ENCODE measurements at regions not wholly inside any gene's neighbourhood (a gene's known extent, or its start where the extent isn't known, plus 50 kb on each side); places are given as distances from the start of the nearest gene placed in this dataset.
"Not testable (repeated sequence)": the region's sequence is repeated elsewhere in the genome, so short reads cannot be mapped to it uniquely, and the experiment has no call there.

DNA sequence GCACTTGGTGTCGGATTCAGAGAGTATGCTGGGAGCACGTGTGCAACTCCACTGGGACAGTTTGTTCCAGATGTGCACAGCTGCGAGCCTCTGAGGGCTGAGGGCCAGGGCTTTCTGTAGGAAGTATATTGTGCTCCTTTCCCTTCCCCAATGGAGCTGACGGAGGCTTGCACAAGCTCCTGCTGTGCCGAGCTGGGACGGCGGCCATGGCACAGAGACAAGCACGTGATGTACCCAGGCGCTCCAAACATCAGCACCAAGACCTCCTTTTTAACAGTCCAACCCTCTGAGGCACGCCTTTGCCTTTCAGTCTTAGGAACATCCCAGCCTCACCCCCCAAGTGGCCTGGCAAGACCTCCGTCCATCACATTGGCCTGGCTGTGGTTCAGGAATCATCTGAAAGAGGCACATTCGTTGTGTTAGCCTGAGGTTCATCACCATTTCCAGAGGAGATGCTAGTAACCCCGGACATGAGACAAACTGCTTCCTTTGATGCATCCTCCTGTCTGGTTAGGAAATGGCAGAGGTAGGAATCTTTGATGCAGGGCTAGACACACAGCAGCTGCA, 339.2 kb upstream of the KAZN start:
- DNase-seq (ENCODE audit: low spot score) = peak; percentile 98

- no peak for DNase-seq (ENCODE audit: low spot score)
Measured at GRCh38 chr1:14260480-14260879, 338.0 kb upstream of the KAZN start.

DNA sequence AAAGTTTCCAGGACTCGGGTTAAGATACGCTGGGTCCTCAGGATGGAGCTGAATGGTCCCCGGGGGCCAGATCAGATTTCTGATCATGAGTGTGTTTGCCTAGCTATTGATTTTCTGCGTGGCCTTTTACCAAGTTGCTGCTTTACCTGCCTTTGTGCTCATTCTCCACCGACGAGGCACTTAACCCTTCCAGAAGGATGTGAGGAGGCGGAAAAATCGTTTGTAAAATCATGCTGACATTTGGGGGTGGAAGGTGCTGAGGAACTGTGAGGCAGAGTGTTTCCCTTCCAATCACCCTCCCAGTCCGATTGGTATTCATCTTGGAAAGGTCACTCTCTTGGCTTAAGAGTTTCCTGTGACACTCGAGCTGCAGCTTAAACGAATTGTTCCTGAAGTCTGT, 337.1 kb upstream of the KAZN start:
- DNase-seq (ENCODE audit: low spot score) = no peak

DNA sequence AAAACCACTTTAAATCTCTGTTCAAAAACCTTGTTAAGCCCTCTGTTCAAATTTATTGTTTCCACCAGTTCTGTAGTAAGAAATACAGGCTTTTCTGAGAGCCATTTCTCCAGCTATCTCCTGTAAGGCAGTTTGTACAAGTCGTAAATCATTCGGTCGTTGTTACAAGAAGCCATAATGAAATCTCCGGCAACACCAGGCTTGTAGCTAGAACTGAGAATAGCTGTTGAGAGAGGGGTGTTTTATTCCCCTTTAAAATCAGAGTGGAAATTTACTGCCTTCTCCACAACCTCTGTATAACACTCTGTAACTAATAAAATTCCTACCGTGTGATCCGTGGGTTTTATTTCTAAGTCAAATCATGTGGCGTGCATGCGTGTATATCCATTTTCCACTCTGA, 335.8 kb upstream of the KAZN start:
- DNase-seq (ENCODE audit: low spot score) = no peak

GRCh38 chr1:14263225-14263624, 335.3 kb upstream of the KAZN start:
- DNase-seq (ENCODE audit: low spot score) = no peak

DNA sequence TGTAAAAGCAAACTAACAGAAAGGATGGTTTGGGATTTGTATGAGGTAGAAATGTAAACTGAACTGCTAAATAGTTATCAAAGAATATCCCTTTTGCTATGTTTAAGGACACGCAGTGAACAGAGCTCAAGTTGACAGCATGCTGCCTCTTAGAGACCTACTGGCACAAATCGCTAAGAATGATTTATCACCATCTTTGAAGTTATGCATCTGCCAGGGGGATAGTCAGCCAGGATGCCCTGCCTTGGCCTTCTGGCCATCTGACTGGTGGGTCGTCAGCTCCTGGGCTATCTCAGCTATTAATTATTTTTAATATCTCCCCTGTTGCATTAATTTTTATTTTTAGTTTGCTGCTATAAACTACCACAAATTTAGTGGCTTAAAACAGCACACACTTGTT, 334.8 kb upstream of the KAZN start:
- DNase-seq (ENCODE audit: low spot score) = no peak

GRCh38 chr1:14265495-14265894, 333.0 kb upstream of the KAZN start:
- no peak for DNase-seq (ENCODE audit: low spot score)

DNA sequence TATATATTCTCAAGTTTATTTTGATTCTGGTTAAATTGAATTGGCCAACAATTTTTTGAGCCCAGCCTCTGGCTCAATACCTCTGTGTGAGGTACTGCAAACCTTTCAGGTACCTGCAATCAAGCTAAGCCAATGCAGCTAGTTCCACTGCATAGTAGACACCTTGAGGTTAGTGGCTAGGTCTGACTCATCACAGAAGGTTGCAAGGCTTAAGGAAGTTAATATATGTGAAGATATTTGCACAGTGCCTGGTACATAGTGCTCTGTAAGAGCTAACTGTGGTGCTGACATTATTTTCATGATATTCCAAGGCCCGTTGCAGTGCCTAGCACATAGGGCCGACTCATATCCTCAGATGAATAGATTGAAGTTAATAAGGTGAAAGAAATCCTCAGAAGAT, 330.5 kb upstream of the KAZN start:
- DNase-seq (ENCODE audit: low spot score) = no peak

GRCh38 chr1:14270821-14271220, 327.7 kb upstream of the KAZN start:
- no peak for DNase-seq (ENCODE audit: low spot score)

- DNase-seq (ENCODE audit: low spot score) = no peak
Measured at GRCh38 chr1:14273811-14274210, 324.7 kb upstream of the KAZN start.

GRCh38 chr1:14279891-14280290, 318.6 kb upstream of the KAZN start:
- DNase-seq (ENCODE audit: low spot score) = not testable (repeated sequence)

- no peak for DNase-seq (ENCODE audit: low spot score)
Measured at GRCh38 chr1:14280909-14281308, 317.6 kb upstream of the KAZN start.

GRCh38 chr1:14281412-14281811, 317.1 kb upstream of the KAZN start:
- DNase-seq (ENCODE audit: low spot score) = no peak

GRCh38 chr1:14282707-14283106, 315.8 kb upstream of the KAZN start:
- DNase-seq (ENCODE audit: low spot score) = no peak

DNA sequence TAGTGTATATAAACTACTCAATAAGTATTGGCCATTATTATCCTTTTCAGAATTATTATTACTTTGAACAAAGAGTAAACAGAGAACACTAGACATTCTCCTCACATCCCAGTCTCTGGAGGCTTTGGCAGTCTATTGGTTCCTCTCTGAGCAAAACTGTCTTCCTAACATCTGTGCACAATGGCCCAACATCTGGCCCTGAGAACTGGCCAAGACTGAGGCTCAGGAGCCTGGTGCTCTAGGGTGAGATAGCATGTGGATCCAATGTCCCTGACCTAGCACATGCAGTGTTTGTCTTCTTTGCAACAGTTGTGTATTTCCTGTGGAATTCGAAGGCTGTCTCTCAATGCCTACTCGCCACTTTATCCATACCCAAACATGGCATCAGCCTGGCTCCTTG, 313.2 kb upstream of the KAZN start:
- DNase-seq (ENCODE audit: low spot score) = no peak

GRCh38 chr1:14291182-14291581, 307.3 kb upstream of the KAZN start:
- DNase-seq (ENCODE audit: low spot score) = not testable (repeated sequence)

GRCh38 chr1:14292520-14292919, 306.0 kb upstream of the KAZN start:
- no peak for DNase-seq (ENCODE audit: low spot score)

DNA sequence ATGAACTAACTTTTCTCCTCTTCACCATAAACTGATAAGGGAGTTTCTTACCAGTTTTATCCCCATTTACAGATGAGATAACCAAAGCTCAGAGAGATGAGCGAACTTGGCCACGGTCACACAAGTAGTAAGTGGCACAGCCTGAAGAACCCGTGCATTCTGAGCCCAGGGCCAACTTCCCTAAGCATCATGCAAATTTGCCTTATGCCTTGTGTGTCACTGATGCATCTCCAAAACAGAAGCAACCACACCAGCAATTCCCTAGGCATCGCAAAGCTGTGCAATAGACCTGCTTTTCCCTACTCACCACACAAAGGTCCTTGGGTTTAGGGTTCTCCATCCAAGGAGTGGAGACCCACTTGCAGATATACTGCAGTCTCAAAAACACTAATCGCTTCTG, 304.5 kb upstream of the KAZN start:
- no peak for DNase-seq (ENCODE audit: low spot score)

GRCh38 chr1:14294860-14295536, 303.5 kb upstream of the KAZN start:
- no peak for DNase-seq (ENCODE audit: low spot score)

DNA sequence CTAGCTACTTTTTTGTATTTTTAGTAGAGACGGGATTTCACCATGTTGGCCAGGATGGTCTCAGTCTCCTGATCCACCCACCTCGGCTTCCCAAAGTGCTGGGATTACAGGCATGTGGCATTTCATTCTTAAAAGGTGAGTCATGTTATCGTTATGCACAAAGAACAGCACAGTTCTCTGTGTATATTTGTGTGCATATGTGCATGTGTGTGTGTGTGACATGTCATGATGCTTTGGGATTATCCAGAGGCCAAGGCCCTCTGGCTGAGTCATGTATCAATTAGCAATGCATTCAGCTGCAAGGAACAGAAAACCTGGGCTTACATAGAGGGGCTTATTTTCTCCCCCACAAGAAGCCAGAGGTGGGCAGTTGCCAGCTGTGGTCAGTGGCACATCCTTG, 301.7 kb upstream of the KAZN start:
- DNase-seq (ENCODE audit: low spot score) = no peak

DNA sequence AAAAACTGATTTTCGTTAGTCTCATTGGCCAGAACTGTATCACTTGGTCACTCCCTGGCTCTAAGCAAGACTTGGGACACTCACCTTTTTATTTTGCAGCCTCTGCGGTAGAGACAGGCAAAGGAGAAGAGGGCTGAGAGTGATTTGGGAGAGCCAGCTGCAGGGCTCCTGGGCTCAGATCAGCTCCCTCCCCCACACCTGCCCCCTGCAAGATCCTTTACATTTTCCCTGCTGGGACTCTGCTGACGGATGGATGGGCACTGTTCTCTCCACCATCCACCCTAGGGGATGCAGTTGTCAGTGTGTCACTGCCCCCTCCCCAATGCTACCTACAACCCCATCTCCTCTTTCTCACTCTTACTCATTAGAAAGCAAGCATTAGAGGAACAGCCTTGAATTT, 301.1 kb upstream of the KAZN start:
- DNase-seq (ENCODE audit: low spot score) = no peak

GRCh38 chr1:14298806-14299205, 299.7 kb upstream of the KAZN start:
- DNase-seq (ENCODE audit: low spot score) = no peak

GRCh38 chr1:14300991-14301703, 297.3 kb upstream of the KAZN start:
- no peak for DNase-seq (ENCODE audit: low spot score)

GRCh38 chr1:14301704-14302024, 296.8 kb upstream of the KAZN start:
- DNase-seq (ENCODE audit: low spot score) = no peak

Measured in globus pallidus (tissue), 1 donor.